Neural cell (in vitro differentiated cells): ENCODE measurements at regions not wholly inside any gene's neighbourhood (a gene's known extent, or its start where the extent isn't known, plus 50 kb on each side); places are given as distances from the start of the nearest gene placed in this dataset.

Source experiments
- H2AFZ ChIP-seq: fragments of 200-600, 300-800 bp; sonication (generic), shearing (Covaris generic); 2 replicates; pipeline ENCODE4 v1.6.0; 2014; ENCODE audit warnings: low read depth, mild to moderate bottlenecking, antibody characterized with exemption, low read length, moderate library complexity
- H3F3A ChIP-seq: fragments of 200-600 bp; shearing (Covaris generic); 2 replicates; pipeline ENCODE4 v1.6.1; 2016; ENCODE audit warnings: mild to moderate bottlenecking, moderate library complexity, mixed read lengths, antibody characterized with exemption, low read length; ENCODE audit not compliant: insufficient read depth, poor library complexity, severe bottlenecking
- H3K27ac ChIP-seq: fragments of 200-600, 300-800 bp; sonication (generic), shearing (Covaris generic); 2 replicates; pipeline ENCODE4 v1.5.1; 2014; ENCODE audit warnings: mild to moderate bottlenecking, low read length, moderate library complexity
- H3K27me3 ChIP-seq: fragments of 300-800, 200-600 bp; sonication (generic), shearing (Covaris generic); 2 replicates; pipeline ENCODE4 v1.6.0; 2014; ENCODE audit warnings: mild to moderate bottlenecking, low read depth, low read length, moderate library complexity; ENCODE audit not compliant: insufficient read depth
- H3K36me3 ChIP-seq: fragments of 300-800, 200-600 bp; sonication (generic), shearing (Covaris generic); 2 replicates; pipeline ENCODE4 v1.5.1; 2014; ENCODE audit warnings: mild to moderate bottlenecking, antibody characterized with exemption, low read length, moderate library complexity; ENCODE audit not compliant: insufficient read depth
- H3K4me2 ChIP-seq: fragments of 300-800, 200-600 bp; sonication (generic), shearing (Covaris generic); 2 replicates; pipeline ENCODE4 v1.6.0; 2014; ENCODE audit warnings: mild to moderate bottlenecking, low read length
- H3K4me3 ChIP-seq: fragments of 300-800, 200-600 bp; sonication (generic), shearing (Covaris generic); 2 replicates; pipeline ENCODE4 v1.5.1; 2014; ENCODE audit warnings: mild to moderate bottlenecking, low read length, moderate library complexity
- H3K79me2 ChIP-seq: fragments of 200-600 bp; shearing (Covaris generic); replicated peaks from 2 replicates; pipeline ENCODE4 v1.6.0; 2014; ENCODE audit warnings: mild to moderate bottlenecking, low read length, moderate library complexity; ENCODE audit not compliant: insufficient read depth
- H3K9ac ChIP-seq: fragments of 300-800, 200-600 bp; sonication (generic), shearing (Covaris generic); 2 replicates; pipeline ENCODE4 v1.6.1; 2016; ENCODE audit warnings: mild to moderate bottlenecking, low read length, mixed read lengths
- H3K9me2 ChIP-seq: fragments of 200-600 bp; shearing (Covaris generic); 2 replicates; pipeline ENCODE4 v1.6.1; 2016; ENCODE audit warnings: mild to moderate bottlenecking, low read length, mixed read lengths; ENCODE audit not compliant: insufficient read depth
- H3K9me3 ChIP-seq: fragments of 200-600, 300-800 bp; sonication (generic), shearing (Covaris generic); 2 replicates; pipeline ENCODE4 v1.6.1; 2016; ENCODE audit warnings: mild to moderate bottlenecking, mixed run types, low read length, moderate library complexity, mixed read lengths
- H4K20me1 ChIP-seq: fragments of 200-600 bp; shearing (Covaris generic); 2 replicates; pipeline ENCODE4 v1.6.1; 2016; ENCODE audit warnings: mild to moderate bottlenecking, mixed run types; ENCODE audit not compliant: insufficient read depth
- CTCF ChIP-seq: fragments of 450-650 bp; IDR thresholded peaks from 2 replicates; pipeline ENCODE4 v1.5.1; 2014; ENCODE audit warnings: antibody characterized with exemption, mild to moderate bottlenecking, moderate library complexity; ENCODE audit not compliant: poor library complexity, severe bottlenecking
- EP300 ChIP-seq: fragments of 450-650 bp; conservative IDR thresholded peaks from 2 replicates; pipeline ENCODE4 v1.6.1; 2014; ENCODE audit warnings: antibody characterized with exemption, mild to moderate bottlenecking, moderate library complexity; ENCODE audit not compliant: poor library complexity, severe bottlenecking
- EZH2 ChIP-seq: fragments of 200-600, 300-800 bp; shearing (Covaris generic), sonication (generic); IDR thresholded peaks from 2 replicates; pipeline ENCODE4 v1.6.1; 2014; ENCODE audit warnings: antibody characterized with exemption, low read length, borderline replicate concordance, mild to moderate bottlenecking; ENCODE audit not compliant: insufficient read depth, poor library complexity, severe bottlenecking
- MXI1 ChIP-seq: fragments of 450-650 bp; conservative IDR thresholded peaks from 2 replicates; pipeline ENCODE4 v1.6.1; 2014; ENCODE audit warnings: antibody characterized with exemption, mild to moderate bottlenecking; ENCODE audit not compliant: poor library complexity, severe bottlenecking
- POLR2AphosphoS5 ChIP-seq: IDR thresholded peaks from 2 replicates; pipeline ENCODE4 v1.6.1; 2012
- RAD21 ChIP-seq: fragments of 450-650 bp; conservative IDR thresholded peaks from 2 replicates; pipeline ENCODE4 v1.6.1; 2014; ENCODE audit warnings: antibody characterized with exemption, mild to moderate bottlenecking, moderate library complexity
- REST ChIP-seq: IDR thresholded peaks from 2 replicates; pipeline ENCODE4 v1.6.1; 2012; ENCODE audit warnings: borderline replicate concordance
- SMC3 ChIP-seq: fragments of 450-650 bp; conservative IDR thresholded peaks from 2 replicates; pipeline ENCODE4 v1.6.1; 2014; ENCODE audit warnings: antibody characterized with exemption, mild to moderate bottlenecking, moderate library complexity; ENCODE audit not compliant: poor library complexity
- TAF1 ChIP-seq: IDR thresholded peaks from 2 replicates; pipeline ENCODE4 v1.6.1; 2012; ENCODE audit warnings: low read depth

- no peak overlapping the region for H3K4me2 ChIP-seq
- no peaks in the 10 kb centered on the region for H4K20me1 ChIP-seq
- no peaks in the 10 kb centered on the region for H3K36me3 ChIP-seq
- H3F3A ChIP-seq, result no peaks in the 10 kb centered on the region
- H3K9me3 ChIP-seq, result no peaks in the 10 kb centered on the region
- H3K9me2 ChIP-seq, result no peaks in the 10 kb centered on the region
- no peaks in the 10 kb centered on the region for H3K79me2 ChIP-seq
- TF ChIP-seq SMC3, result no peak
- no peak for TF ChIP-seq POLR2AphosphoS5
- no peak for TF ChIP-seq MXI1
- no peak for TF ChIP-seq REST
- TF ChIP-seq TAF1, result no peak
- no peak for TF ChIP-seq RAD21
- H2AFZ ChIP-seq, result no peak overlapping the region
- no peaks in the 10 kb centered on the region for H3K27me3 ChIP-seq
- no peak overlapping the region for H3K4me3 ChIP-seq
- H3K9ac ChIP-seq, result no peak overlapping the region
- H3K27ac ChIP-seq, result no peak overlapping the region
These were observed 210.1 kb upstream of the ARHGEF26 start for GRCh38 chr3:153911116-153911515.

GRCh38 chr3:153919773-153920172, 201.4 kb upstream of the ARHGEF26 start:
- Histone ChIP-seq H4K20me1 (no peaks in the 10 kb centered on the region), H3K27me3 (no peaks in the 10 kb centered on the region), H3K9me2 (no peaks in the 10 kb centered on the region), H3K4me2 (no peak overlapping the region), H3K36me3 (no peaks in the 10 kb centered on the region), H3K4me3 (no peak overlapping the region), H3K79me2 (no peaks in the 10 kb centered on the region), H3K27ac (no peak overlapping the region), H3K9me3 (no peaks in the 10 kb centered on the region), H2AFZ (no peak overlapping the region), H3F3A (no peaks in the 10 kb centered on the region), H3K9ac (no peak overlapping the region)
- no peak for TF ChIP-seq MXI1
- TF ChIP-seq POLR2AphosphoS5, result no peak
- no peak for TF ChIP-seq TAF1
- TF ChIP-seq SMC3, result no peak
- TF ChIP-seq EP300, result no peak
- no peak for TF ChIP-seq RAD21
- TF ChIP-seq CTCF, result no peak
- no peak for TF ChIP-seq REST
- no peak for TF ChIP-seq EZH2
